ENCODE measurements at regions not wholly inside any gene's neighbourhood (a gene's known extent, or its start where the extent isn't known, plus 50 kb on each side); places are given as distances from the start of the nearest gene placed in this dataset.
A peak's percentile ranks its signal among the peaks of the same experiment; 100 is the strongest.

GRCh38 chr6:137769797-137770362 lies 97.2 kb upstream of the TNFAIP3 start:
- POLR2A ChIA-PET, result no interaction called here
- CTCF ChIA-PET, result interaction anchor here (0.7 to 1.0 kb wide), 3 partner anchors 11 to 98 kb away, joined by 3 to 4 read pairs (median 4); no protein-coding TSS in a partner anchor
- Mint-ChIP-seq H3K27me3 (ENCODE audit: insufficient read depth, unreplicated experiment) (no peaks in the 10 kb centered on the region), H3K4me1 (ENCODE audit: insufficient read depth, unreplicated experiment) (peaks cover 16% of the 10 kb centered on the region), H3K27ac (ENCODE audit: low read depth, unreplicated experiment) (no peak overlapping the region), H3K9me3 (ENCODE audit: unreplicated experiment) (no peaks in the 10 kb centered on the region), H3K36me3 (ENCODE audit: insufficient read depth, unreplicated experiment) (no peaks in the 10 kb centered on the region), H3K4me3 (ENCODE audit: unreplicated experiment) (no peak overlapping the region)
- no peak for TF ChIP-seq CTCF (IDR thresholded peaks at IDR 0.05; ENCODE audit: unreplicated experiment)
- DNase-seq (ENCODE audit: unreplicated experiment), result no peak
- intact Hi-C loops (cut with micrococcal nuclease), result no loop called here
- BruUV-seq (replicated peaks), result no TSS peak

- POLR2A ChIA-PET, result interaction anchor here (0.6 kb wide), 1 partner anchor 602 kb away, joined by 3 read pairs; no protein-coding TSS in a partner anchor
- intact Hi-C loops (cut with micrococcal nuclease), result no loop called here
Measured at GRCh38 chr6:137772541-137773250, 94.4 kb upstream of the TNFAIP3 start.

GRCh38 chr6:137775227-137775626 lies 91.8 kb upstream of the TNFAIP3 start:
- Mint-ChIP-seq H3K27ac (ENCODE audit: low read depth, unreplicated experiment) (no peak overlapping the region), H3K27me3 (ENCODE audit: insufficient read depth, unreplicated experiment) (no peaks in the 10 kb centered on the region), H3K4me3 (ENCODE audit: unreplicated experiment) (no peak overlapping the region), H3K36me3 (ENCODE audit: insufficient read depth, unreplicated experiment) (no peaks in the 10 kb centered on the region), H3K4me1 (ENCODE audit: insufficient read depth, unreplicated experiment) (no peaks in the 10 kb centered on the region), H3K9me3 (ENCODE audit: unreplicated experiment) (no peaks in the 10 kb centered on the region)
- POLR2A ChIA-PET, result no interaction called here
- CTCF ChIA-PET, result no interaction called here
- no peak for DNase-seq (ENCODE audit: unreplicated experiment)
- TF ChIP-seq CTCF (IDR thresholded peaks at IDR 0.05; ENCODE audit: unreplicated experiment), result no peak
- no TSS peak for BruUV-seq (replicated peaks)
- intact Hi-C loops (cut with micrococcal nuclease), result no loop called here

More at GRCh38 chr6:137772541-137773250, 94.4 kb upstream of the TNFAIP3 start:
- Mint-ChIP-seq H3K27ac (ENCODE audit: low read depth, unreplicated experiment) (no peak overlapping the region), H3K9me3 (ENCODE audit: unreplicated experiment) (no peaks in the 10 kb centered on the region), H3K4me1 (ENCODE audit: insufficient read depth, unreplicated experiment) (peaks cover 14% of the 10 kb centered on the region), H3K4me3 (ENCODE audit: unreplicated experiment) (no peak overlapping the region), H3K27me3 (ENCODE audit: insufficient read depth, unreplicated experiment) (no peaks in the 10 kb centered on the region), H3K36me3 (ENCODE audit: insufficient read depth, unreplicated experiment) (no peaks in the 10 kb centered on the region)
- CTCF ChIA-PET, result no interaction called here
- no peak for TF ChIP-seq CTCF (IDR thresholded peaks at IDR 0.05; ENCODE audit: unreplicated experiment)
- no TSS peak for BruUV-seq (replicated peaks)
- no peak for DNase-seq (ENCODE audit: unreplicated experiment)

GRCh38 chr6:137775720-137776119 lies 91.3 kb upstream of the TNFAIP3 start:
- intact Hi-C loops (cut with micrococcal nuclease), result no loop called here
- Mint-ChIP-seq H3K9me3 (ENCODE audit: unreplicated experiment) (no peaks in the 10 kb centered on the region), H3K4me1 (ENCODE audit: insufficient read depth, unreplicated experiment) (no peaks in the 10 kb centered on the region), H3K27ac (ENCODE audit: low read depth, unreplicated experiment) (no peak overlapping the region), H3K4me3 (ENCODE audit: unreplicated experiment) (no peak overlapping the region), H3K36me3 (ENCODE audit: insufficient read depth, unreplicated experiment) (no peaks in the 10 kb centered on the region), H3K27me3 (ENCODE audit: insufficient read depth, unreplicated experiment) (no peaks in the 10 kb centered on the region)
- DNase-seq (ENCODE audit: unreplicated experiment), result peak; percentile 49
- CTCF ChIA-PET, result no interaction called here
- TF ChIP-seq CTCF (IDR thresholded peaks at IDR 0.05; ENCODE audit: unreplicated experiment), result no peak
- POLR2A ChIA-PET, result no interaction called here
- no TSS peak for BruUV-seq (replicated peaks)

Data from MCF 10A (cell line).